Panc1 (cell line): ENCODE measurements at regions not wholly inside any gene's neighbourhood (a gene's known extent, or its start where the extent isn't known, plus 50 kb on each side); places are given as distances from the start of the nearest gene placed in this dataset.

Source experiments
- ATAC-seq: fragments of 200-7000 bp; cut with Tn5 transposase; 2 replicates; pipeline ENCODE4 v1.9.1; 2020; ENCODE audit warnings: mild to moderate bottlenecking, moderate library complexity
- BruUV-seq: library from RNA; stranded (reverse); fragments of 400-500 nt; replicated peaks from 2 replicates; lab custom pipeline; 2021; lab: Mats Ljungman, UMichigan
- CTCF ChIA-PET: fragments of 300-600 bp; sonication (Branson Sonifier 250); formaldehyde crosslinking; loops from one replicate; lab custom pipeline; 2022; ENCODE audit warnings: antibody characterized with exemption; lab: Charles Lee
- POLR2A ChIA-PET: fragments of 300-600 bp; sonication (Branson Sonifier 250); formaldehyde crosslinking; loops from one replicate; lab custom pipeline; 2022; ENCODE audit warnings: antibody characterized with exemption; lab: Charles Lee
- DNase-seq: peaks from one replicate; pipeline ENCODE4 v3.0.0-alpha.2; 2010; ENCODE audit warnings: low read depth, low spot score
- H3K27ac ChIP-seq: 2 replicates; pipeline ENCODE4 v1.5.1; 2011; ENCODE audit warnings: mild to moderate bottlenecking, low read length, inconsistent platforms
- H3K27me3 ChIP-seq: fragments of 200-500 bp; sonication (Bioruptor generic); 2 replicates; pipeline ENCODE4 v1.6.0; 2014; ENCODE audit warnings: low read length, inconsistent platforms; ENCODE audit not compliant: control insufficient read depth, insufficient read depth
- H3K36me3 ChIP-seq: fragments of 200-500 bp; sonication (Bioruptor generic); 2 replicates; pipeline ENCODE4 v1.5.1; 2014; ENCODE audit warnings: inconsistent platforms, mild to moderate bottlenecking, low read length, moderate library complexity; ENCODE audit not compliant: control insufficient read depth, insufficient read depth
- H3K4me1 ChIP-seq: 2 replicates; pipeline ENCODE4 v1.5.1; 2011; ENCODE audit warnings: inconsistent platforms, mild to moderate bottlenecking, low read length, moderate library complexity; ENCODE audit not compliant: control insufficient read depth, insufficient read depth
- H3K4me3 ChIP-seq, 2 experiments: 2 replicates each; pipeline ENCODE4 v1.5.1; 2011 to 2012; ENCODE audit warnings: low read depth in 2 of 2, low read length in 2 of 2, mild to moderate bottlenecking in 2 of 2, inconsistent platforms in 1 of 2, moderate library complexity in 1 of 2
- H3K9me3 ChIP-seq: fragments of 200-500 bp; sonication (Bioruptor generic); 2 replicates; pipeline ENCODE4 v1.5.1; 2014; ENCODE audit warnings: low read depth, mild to moderate bottlenecking, inconsistent platforms, low read length, moderate library complexity; ENCODE audit not compliant: control insufficient read depth, insufficient read depth
- POLR2AphosphoS5 ChIP-seq: IDR thresholded peaks from 2 replicates; pipeline ENCODE4 v1.6.1; 2012; ENCODE audit warnings: mild to moderate bottlenecking, low read depth, low read length, moderate library complexity
- SIN3A ChIP-seq: IDR thresholded peaks from 2 replicates; pipeline ENCODE4 v1.6.1; 2012; ENCODE audit warnings: low read depth, mild to moderate bottlenecking, low read length, moderate library complexity, borderline replicate concordance; ENCODE audit not compliant: insufficient read depth
- TCF7L2 ChIP-seq: IDR thresholded peaks from 2 replicates; pipeline ENCODE4 v1.6.1; 2011; ENCODE audit warnings: mild to moderate bottlenecking, low read depth, low read length, inconsistent platforms
- in situ Hi-C: cut with HindIII; loops from 2 replicates; pipeline ENCODE4 v1.10.0; 2016; ENCODE audit warnings: low sequenced_read_pairs, low pct_unique_long_range_greater_than_20kb
- intact Hi-C: fragments of 100-400 bp; cut with micrococcal nuclease; formaldehyde crosslinking; loops from one replicate; pipeline ENCODE4 v1.10.0; 2022; ENCODE audit not compliant: unreplicated experiment
- TF ChIP-seq, protein P1 (sequence below), 2 experiments: IDR thresholded peaks; 2 replicates each; pipeline ENCODE4 v1.6.1; 2011 to 2012; ENCODE audit warnings: low read depth in 2 of 2, control low read depth in 1 of 2, low read length in 1 of 2, mild to moderate bottlenecking in 1 of 2, moderate library complexity in 1 of 2; ENCODE audit not compliant: insufficient read depth in 1 of 2
- TF ChIP-seq, protein P2 (sequence below): fragments of 450-650 bp; IDR thresholded peaks from 2 replicates; pipeline ENCODE4 v1.5.1; 2017; ENCODE audit warnings: mild to moderate bottlenecking

DNA sequence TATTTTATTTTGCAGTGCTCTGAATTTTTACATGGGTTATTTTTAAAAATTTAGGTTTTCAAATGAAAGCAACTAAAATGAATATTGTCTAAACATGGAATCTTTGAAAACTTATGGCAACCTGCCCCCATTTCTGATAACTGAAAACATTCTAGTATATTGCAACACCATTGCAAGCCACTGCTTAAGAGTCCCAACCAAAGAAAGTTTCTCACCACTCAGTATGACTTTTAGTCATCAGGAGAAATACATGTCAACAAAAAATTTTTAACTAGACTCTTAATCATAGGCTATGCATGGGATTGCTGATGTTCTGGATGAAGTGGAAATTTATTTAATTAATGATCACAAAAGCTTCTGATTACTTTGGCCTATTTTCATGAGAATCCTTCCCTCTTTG, 112.1 kb downstream of the TNFSF18 start:
- DNase-seq (no peak), ATAC-seq (no peak)
- Histone ChIP-seq H3K4me3 (no peak overlapping the region), H3K27ac (no peak overlapping the region), H3K36me3 (no peaks in the 10 kb centered on the region), H3K4me1 (no peaks in the 10 kb centered on the region), H3K27me3 (no peaks in the 10 kb centered on the region), H3K9me3 (no peaks in the 10 kb centered on the region; the same call in 1 of the 2 replicates)
- no TSS peak for BruUV-seq
- ChIA-PET POLR2A (no interaction called here), CTCF (no interaction called here)
- in situ Hi-C loops: no loop called here
- no peak for TF ChIP-seq POLR2AphosphoS5
- TF ChIP-seq, protein P1, sequence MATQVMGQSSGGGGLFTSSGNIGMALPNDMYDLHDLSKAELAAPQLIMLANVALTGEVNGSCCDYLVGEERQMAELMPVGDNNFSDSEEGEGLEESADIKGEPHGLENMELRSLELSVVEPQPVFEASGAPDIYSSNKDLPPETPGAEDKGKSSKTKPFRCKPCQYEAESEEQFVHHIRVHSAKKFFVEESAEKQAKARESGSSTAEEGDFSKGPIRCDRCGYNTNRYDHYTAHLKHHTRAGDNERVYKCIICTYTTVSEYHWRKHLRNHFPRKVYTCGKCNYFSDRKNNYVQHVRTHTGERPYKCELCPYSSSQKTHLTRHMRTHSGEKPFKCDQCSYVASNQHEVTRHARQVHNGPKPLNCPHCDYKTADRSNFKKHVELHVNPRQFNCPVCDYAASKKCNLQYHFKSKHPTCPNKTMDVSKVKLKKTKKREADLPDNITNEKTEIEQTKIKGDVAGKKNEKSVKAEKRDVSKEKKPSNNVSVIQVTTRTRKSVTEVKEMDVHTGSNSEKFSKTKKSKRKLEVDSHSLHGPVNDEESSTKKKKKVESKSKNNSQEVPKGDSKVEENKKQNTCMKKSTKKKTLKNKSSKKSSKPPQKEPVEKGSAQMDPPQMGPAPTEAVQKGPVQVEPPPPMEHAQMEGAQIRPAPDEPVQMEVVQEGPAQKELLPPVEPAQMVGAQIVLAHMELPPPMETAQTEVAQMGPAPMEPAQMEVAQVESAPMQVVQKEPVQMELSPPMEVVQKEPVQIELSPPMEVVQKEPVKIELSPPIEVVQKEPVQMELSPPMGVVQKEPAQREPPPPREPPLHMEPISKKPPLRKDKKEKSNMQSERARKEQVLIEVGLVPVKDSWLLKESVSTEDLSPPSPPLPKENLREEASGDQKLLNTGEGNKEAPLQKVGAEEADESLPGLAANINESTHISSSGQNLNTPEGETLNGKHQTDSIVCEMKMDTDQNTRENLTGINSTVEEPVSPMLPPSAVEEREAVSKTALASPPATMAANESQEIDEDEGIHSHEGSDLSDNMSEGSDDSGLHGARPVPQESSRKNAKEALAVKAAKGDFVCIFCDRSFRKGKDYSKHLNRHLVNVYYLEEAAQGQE (IDR thresholded peaks at IDR 0.05; ENCODE audit: insufficient read depth in 1 of 2, low read depth in 2 of 2, low read length in 1 of 2): no peak
- no peak for TF ChIP-seq TCF7L2
- TF ChIP-seq, protein P2, sequence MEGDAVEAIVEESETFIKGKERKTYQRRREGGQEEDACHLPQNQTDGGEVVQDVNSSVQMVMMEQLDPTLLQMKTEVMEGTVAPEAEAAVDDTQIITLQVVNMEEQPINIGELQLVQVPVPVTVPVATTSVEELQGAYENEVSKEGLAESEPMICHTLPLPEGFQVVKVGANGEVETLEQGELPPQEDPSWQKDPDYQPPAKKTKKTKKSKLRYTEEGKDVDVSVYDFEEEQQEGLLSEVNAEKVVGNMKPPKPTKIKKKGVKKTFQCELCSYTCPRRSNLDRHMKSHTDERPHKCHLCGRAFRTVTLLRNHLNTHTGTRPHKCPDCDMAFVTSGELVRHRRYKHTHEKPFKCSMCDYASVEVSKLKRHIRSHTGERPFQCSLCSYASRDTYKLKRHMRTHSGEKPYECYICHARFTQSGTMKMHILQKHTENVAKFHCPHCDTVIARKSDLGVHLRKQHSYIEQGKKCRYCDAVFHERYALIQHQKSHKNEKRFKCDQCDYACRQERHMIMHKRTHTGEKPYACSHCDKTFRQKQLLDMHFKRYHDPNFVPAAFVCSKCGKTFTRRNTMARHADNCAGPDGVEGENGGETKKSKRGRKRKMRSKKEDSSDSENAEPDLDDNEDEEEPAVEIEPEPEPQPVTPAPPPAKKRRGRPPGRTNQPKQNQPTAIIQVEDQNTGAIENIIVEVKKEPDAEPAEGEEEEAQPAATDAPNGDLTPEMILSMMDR: no peak
- TF ChIP-seq SIN3A: no peak
- intact Hi-C loops: no loop called here

DNA sequence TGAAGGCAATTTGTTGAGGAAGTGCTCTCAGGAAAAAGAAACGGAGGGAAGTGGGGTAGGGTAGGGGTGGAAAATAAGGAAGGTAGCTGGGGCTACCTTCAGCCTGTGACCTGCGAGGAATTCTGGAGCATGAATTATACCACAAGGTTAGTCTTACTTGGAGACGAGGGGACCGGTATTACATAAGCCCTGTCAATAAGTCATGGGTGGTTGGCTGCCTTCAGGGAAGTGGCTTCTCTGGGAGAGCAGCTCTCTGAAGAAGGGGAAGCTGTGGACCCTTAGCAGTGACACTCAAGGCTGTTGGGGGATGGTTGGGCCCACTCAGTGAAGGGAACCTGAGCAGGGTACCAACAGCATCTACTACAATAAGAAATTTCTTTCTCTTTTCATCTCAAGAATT, 111.3 kb downstream of the TNFSF18 start:
- ChIA-PET CTCF (no interaction called here), POLR2A (no interaction called here)
- BruUV-seq: no TSS peak

More for the DNA sequence above, 111.3 kb downstream of the TNFSF18 start:
- ATAC-seq (no peak), DNase-seq (no peak)
- intact Hi-C loops (no loop called here), in situ Hi-C loops (no loop called here)
- H3K36me3 ChIP-seq: no peaks in the 10 kb centered on the region
- H3K27ac ChIP-seq: no peak overlapping the region
- no peak overlapping the region for H3K4me3 ChIP-seq
- TF ChIP-seq, protein P2: no peak
- no peak for TF ChIP-seq TCF7L2
- TF ChIP-seq SIN3A: no peak
- TF ChIP-seq POLR2AphosphoS5: no peak
- TF ChIP-seq, protein P1 (IDR thresholded peaks at IDR 0.05; ENCODE audit: insufficient read depth in 1 of 2, low read depth in 2 of 2, low read length in 1 of 2): no peak
- H3K9me3 ChIP-seq: no peaks in the 10 kb centered on the region; the same call in 1 of the 2 replicates
- no peaks in the 10 kb centered on the region for H3K27me3 ChIP-seq
- H3K4me1 ChIP-seq: no peaks in the 10 kb centered on the region
